HepG2 (cell line): ENCODE measurements at regions not wholly inside any gene's neighbourhood (a gene's known extent, or its start where the extent isn't known, plus 50 kb on each side); places are given as distances from the start of the nearest gene placed in this dataset.

Experiments used
- BORCS8-MEF2B ChIP-seq: sonication (generic); formaldehyde crosslinking; IDR thresholded peaks from 2 replicates; pipeline ENCODE4 v1.8.0; 2022; ENCODE audit warnings: mild to moderate bottlenecking, missing genetic modification reagents
- DNMT1 ChIP-seq: sonication (generic); formaldehyde crosslinking; IDR thresholded peaks from 2 replicates; pipeline ENCODE4 v1.5.1; 2020; ENCODE audit warnings: mild to moderate bottlenecking, missing genetic modification reagents
- PLRG1 ChIP-seq: fragments of 450-650 bp; conservative IDR thresholded peaks from 2 replicates; pipeline ENCODE4 v1.6.1; 2016
- PRMT3 ChIP-seq: sonication (generic); formaldehyde crosslinking; IDR thresholded peaks from 2 replicates; pipeline ENCODE4 v1.8.1; 2022; ENCODE audit warnings: low read depth, mild to moderate bottlenecking, moderate library complexity, missing genetic modification reagents, borderline replicate concordance
- SOX6 ChIP-seq, 2 experiments: fragments of 450-650 bp in 1 of 2; sonication (generic) in 1 of 2; formaldehyde crosslinking in 1 of 2; IDR thresholded peaks; 2 replicates each; pipeline versions ENCODE4 v1.4.0 to v1.6.1; 2017 to 2020; ENCODE audit warnings: antibody characterized with exemption in 1 of 2, mild to moderate bottlenecking in 1 of 2, missing genetic modification reagents in 1 of 2
- SRF ChIP-seq: IDR thresholded peaks from 2 replicates; pipeline ENCODE4 v1.6.1; 2011; ENCODE audit warnings: mild to moderate bottlenecking, low read depth, low read length, moderate library complexity
- TCF12 ChIP-seq, 2 experiments: fragments of 450-650 bp in 1 of 2; sonication (generic) in 1 of 2; formaldehyde crosslinking in 1 of 2; IDR thresholded peaks; 2 replicates each; pipeline versions ENCODE4 v1.6.1 to v1.8.0; 2017 to 2022; ENCODE audit warnings: antibody characterized with exemption in 1 of 2, mild to moderate bottlenecking in 1 of 2, missing genetic modification reagents in 1 of 2, moderate library complexity in 1 of 2
- ZFX ChIP-seq: sonication (generic); formaldehyde crosslinking; IDR thresholded peaks from 2 replicates; pipeline ENCODE4 v1.4.0; 2020; ENCODE audit warnings: mild to moderate bottlenecking, low read depth, missing genetic modification reagents, moderate library complexity
- ZKSCAN1 ChIP-seq: fragments of 150-350 bp; IDR thresholded peaks from 2 replicates; pipeline ENCODE4 v1.6.1; 2014; ENCODE audit warnings: low read length
- ZMAT3 ChIP-seq: sonication (generic); formaldehyde crosslinking; conservative IDR thresholded peaks from 2 replicates; pipeline ENCODE4 v1.7.0; 2021; ENCODE audit warnings: missing genetic modification reagents
- ZNF121 ChIP-seq: sonication (generic); formaldehyde crosslinking; IDR thresholded peaks from 2 replicates; pipeline ENCODE4 v1.5.0; 2020; ENCODE audit warnings: mild to moderate bottlenecking, missing genetic modification reagents
- ZNF556 ChIP-seq: sonication (generic); formaldehyde crosslinking; IDR thresholded peaks from 2 replicates; pipeline ENCODE4 v1.4.0; 2020; ENCODE audit warnings: mild to moderate bottlenecking, missing genetic modification reagents, borderline replicate concordance
- ZNF615 ChIP-seq: sonication (generic); formaldehyde crosslinking; IDR thresholded peaks from 2 replicates; pipeline ENCODE4 v1.5.0; 2020; ENCODE audit warnings: mild to moderate bottlenecking, missing genetic modification reagents, borderline replicate concordance
- ZNF629 ChIP-seq: sonication (generic); formaldehyde crosslinking; conservative IDR thresholded peaks from 2 replicates; pipeline ENCODE4 v1.5.0; 2020; ENCODE audit warnings: missing genetic modification reagents
- ZSCAN20 ChIP-seq: sonication (generic); formaldehyde crosslinking; IDR thresholded peaks from 2 replicates; pipeline ENCODE4 v1.4.0; 2020; ENCODE audit warnings: missing genetic modification reagents, mild to moderate bottlenecking, borderline replicate concordance
- ZSCAN9 ChIP-seq: IDR thresholded peaks from 2 replicates; pipeline ENCODE4 v1.6.1; 2016; ENCODE audit warnings: borderline replicate concordance
- TF ChIP-seq, protein P1 (sequence below): sonication (generic); formaldehyde crosslinking; IDR thresholded peaks from 2 replicates; pipeline ENCODE4 v1.4.0; 2020; ENCODE audit warnings: missing genetic modification reagents, borderline replicate concordance
- TF ChIP-seq, protein P2 (sequence below): sonication (generic); formaldehyde crosslinking; IDR thresholded peaks from 2 replicates; pipeline ENCODE4 v1.5.1; 2020; ENCODE audit warnings: mild to moderate bottlenecking, moderate library complexity, missing genetic modification reagents
- TF ChIP-seq, protein P3 (sequence below): sonication (generic); formaldehyde crosslinking; IDR thresholded peaks from 2 replicates; pipeline ENCODE4 v1.5.0; 2020; ENCODE audit warnings: missing genetic modification reagents
- TF ChIP-seq, protein P4 (sequence below): sonication (generic); formaldehyde crosslinking; IDR thresholded peaks from 2 replicates; pipeline ENCODE4 v1.5.0; 2020; ENCODE audit warnings: missing genetic modification reagents, mild to moderate bottlenecking, borderline replicate concordance

DNA sequence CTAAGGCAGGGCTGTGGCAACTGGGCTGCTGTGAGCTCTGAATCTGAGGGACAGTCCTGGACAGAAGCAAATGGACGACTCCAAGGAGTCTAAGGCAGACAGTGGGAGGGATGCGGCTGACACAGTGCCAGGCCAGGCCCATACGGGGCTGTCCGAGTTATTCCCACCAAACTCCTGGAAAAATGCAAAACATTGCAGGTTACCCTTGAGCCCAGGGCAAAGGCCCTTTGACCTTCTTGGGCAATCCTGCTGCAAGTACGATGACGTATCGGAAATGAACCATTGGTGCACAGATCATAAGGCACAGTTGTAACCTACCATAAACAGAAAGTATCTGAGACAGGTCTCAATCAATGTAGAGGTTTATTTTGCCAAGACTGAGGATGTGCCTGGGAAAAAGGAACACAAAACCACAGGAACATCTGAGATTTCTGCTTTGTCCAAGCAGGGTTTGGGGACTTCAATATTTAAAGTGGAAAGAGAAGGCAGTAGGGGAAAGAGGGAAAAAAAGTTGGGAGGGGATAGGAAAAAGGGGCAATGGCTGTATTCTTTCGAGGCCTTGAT is 118.9 kb downstream of the DACT2 start (continued):
- TF ChIP-seq, protein P1, sequence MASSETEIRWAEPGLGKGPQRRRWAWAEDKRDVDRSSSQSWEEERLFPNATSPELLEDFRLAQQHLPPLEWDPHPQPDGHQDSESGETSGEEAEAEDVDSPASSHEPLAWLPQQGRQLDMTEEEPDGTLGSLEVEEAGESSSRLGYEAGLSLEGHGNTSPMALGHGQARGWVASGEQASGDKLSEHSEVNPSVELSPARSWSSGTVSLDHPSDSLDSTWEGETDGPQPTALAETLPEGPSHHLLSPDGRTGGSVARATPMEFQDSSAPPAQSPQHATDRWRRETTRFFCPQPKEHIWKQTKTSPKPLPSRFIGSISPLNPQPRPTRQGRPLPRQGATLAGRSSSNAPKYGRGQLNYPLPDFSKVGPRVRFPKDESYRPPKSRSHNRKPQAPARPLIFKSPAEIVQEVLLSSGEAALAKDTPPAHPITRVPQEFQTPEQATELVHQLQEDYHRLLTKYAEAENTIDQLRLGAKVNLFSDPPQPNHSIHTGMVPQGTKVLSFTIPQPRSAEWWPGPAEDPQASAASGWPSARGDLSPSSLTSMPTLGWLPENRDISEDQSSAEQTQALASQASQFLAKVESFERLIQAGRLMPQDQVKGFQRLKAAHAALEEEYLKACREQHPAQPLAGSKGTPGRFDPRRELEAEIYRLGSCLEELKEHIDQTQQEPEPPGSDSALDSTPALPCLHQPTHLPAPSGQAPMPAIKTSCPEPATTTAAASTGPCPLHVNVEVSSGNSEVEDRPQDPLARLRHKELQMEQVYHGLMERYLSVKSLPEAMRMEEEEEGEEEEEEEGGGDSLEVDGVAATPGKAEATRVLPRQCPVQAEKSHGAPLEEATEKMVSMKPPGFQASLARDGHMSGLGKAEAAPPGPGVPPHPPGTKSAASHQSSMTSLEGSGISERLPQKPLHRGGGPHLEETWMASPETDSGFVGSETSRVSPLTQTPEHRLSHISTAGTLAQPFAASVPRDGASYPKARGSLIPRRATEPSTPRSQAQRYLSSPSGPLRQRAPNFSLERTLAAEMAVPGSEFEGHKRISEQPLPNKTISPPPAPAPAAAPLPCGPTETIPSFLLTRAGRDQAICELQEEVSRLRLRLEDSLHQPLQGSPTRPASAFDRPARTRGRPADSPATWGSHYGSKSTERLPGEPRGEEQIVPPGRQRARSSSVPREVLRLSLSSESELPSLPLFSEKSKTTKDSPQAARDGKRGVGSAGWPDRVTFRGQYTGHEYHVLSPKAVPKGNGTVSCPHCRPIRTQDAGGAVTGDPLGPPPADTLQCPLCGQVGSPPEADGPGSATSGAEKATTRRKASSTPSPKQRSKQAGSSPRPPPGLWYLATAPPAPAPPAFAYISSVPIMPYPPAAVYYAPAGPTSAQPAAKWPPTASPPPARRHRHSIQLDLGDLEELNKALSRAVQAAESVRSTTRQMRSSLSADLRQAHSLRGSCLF (CRISPR knock-in tag) = no peak
- TF ChIP-seq ZNF556 (CRISPR knock-in tag) (0 out of 2 replicates have a peak, but pooled peaks have one; percentile 43), BORCS8-MEF2B (CRISPR knock-in tag) (no peak), TCF12 (IDR thresholded peaks at IDR 0.05) (no peak), TCF12 (CRISPR knock-in tag; IDR thresholded peaks at IDR 0.05) (no peak), ZFX (CRISPR knock-in tag) (peak; percentile 77), ZNF615 (no peak), ZMAT3 (CRISPR knock-in tag) (peak; percentile 83; the same call in 1 of the 2 replicates), ZNF121 (CRISPR knock-in tag) (no peak), DNMT1 (CRISPR knock-in tag) (no peak), PLRG1 (no peak), SOX6 (IDR thresholded peaks at IDR 0.05) (no peak), SOX6 (CRISPR knock-in tag; IDR thresholded peaks at IDR 0.05) (peak; percentile 82), ZKSCAN1 (no peak), PRMT3 (CRISPR knock-in tag) (no peak), ZSCAN9 (peak; percentile 64; the same call in 1 of the 2 replicates), ZSCAN20 (CRISPR knock-in tag) (no peak), SRF (no peak), ZNF629 (CRISPR knock-in tag) (no peak)
- TF ChIP-seq, protein P2, sequence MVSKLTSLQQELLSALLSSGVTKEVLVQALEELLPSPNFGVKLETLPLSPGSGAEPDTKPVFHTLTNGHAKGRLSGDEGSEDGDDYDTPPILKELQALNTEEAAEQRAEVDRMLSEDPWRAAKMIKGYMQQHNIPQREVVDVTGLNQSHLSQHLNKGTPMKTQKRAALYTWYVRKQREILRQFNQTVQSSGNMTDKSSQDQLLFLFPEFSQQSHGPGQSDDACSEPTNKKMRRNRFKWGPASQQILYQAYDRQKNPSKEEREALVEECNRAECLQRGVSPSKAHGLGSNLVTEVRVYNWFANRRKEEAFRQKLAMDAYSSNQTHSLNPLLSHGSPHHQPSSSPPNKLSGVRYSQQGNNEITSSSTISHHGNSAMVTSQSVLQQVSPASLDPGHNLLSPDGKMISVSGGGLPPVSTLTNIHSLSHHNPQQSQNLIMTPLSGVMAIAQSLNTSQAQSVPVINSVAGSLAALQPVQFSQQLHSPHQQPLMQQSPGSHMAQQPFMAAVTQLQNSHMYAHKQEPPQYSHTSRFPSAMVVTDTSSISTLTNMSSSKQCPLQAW (CRISPR knock-in tag) = peak; percentile 90
- TF ChIP-seq, protein P3, sequence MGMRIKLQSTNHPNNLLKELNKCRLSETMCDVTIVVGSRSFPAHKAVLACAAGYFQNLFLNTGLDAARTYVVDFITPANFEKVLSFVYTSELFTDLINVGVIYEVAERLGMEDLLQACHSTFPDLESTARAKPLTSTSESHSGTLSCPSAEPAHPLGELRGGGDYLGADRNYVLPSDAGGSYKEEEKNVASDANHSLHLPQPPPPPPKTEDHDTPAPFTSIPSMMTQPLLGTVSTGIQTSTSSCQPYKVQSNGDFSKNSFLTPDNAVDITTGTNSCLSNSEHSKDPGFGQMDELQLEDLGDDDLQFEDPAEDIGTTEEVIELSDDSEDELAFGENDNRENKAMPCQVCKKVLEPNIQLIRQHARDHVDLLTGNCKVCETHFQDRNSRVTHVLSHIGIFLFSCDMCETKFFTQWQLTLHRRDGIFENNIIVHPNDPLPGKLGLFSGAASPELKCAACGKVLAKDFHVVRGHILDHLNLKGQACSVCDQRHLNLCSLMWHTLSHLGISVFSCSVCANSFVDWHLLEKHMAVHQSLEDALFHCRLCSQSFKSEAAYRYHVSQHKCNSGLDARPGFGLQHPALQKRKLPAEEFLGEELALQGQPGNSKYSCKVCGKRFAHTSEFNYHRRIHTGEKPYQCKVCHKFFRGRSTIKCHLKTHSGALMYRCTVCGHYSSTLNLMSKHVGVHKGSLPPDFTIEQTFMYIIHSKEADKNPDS (CRISPR knock-in tag) = 0 out of 2 replicates have a peak, but pooled peaks have one; percentile 57
- TF ChIP-seq, protein P4, sequence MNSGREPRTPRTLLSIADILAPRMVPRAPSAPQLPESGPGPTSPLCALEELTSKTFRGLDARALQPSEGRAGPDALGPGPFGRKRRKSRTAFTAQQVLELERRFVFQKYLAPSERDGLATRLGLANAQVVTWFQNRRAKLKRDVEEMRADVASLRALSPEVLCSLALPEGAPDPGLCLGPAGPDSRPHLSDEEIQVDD (CRISPR knock-in tag) = no peak
